ENCODE measurements at regions not wholly inside any gene's neighbourhood (a gene's known extent, or its start where the extent isn't known, plus 50 kb on each side); places are given as distances from the start of the nearest gene placed in this dataset.

GRCh38 chr11:127117231-127117739 lies 116.7 kb upstream of the KIRREL3 start:
- TF ChIP-seq, protein P1, sequence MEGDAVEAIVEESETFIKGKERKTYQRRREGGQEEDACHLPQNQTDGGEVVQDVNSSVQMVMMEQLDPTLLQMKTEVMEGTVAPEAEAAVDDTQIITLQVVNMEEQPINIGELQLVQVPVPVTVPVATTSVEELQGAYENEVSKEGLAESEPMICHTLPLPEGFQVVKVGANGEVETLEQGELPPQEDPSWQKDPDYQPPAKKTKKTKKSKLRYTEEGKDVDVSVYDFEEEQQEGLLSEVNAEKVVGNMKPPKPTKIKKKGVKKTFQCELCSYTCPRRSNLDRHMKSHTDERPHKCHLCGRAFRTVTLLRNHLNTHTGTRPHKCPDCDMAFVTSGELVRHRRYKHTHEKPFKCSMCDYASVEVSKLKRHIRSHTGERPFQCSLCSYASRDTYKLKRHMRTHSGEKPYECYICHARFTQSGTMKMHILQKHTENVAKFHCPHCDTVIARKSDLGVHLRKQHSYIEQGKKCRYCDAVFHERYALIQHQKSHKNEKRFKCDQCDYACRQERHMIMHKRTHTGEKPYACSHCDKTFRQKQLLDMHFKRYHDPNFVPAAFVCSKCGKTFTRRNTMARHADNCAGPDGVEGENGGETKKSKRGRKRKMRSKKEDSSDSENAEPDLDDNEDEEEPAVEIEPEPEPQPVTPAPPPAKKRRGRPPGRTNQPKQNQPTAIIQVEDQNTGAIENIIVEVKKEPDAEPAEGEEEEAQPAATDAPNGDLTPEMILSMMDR (IDR thresholded peaks at IDR 0.05; ENCODE audit: insufficient read depth, low read depth, low read length), result no peak
- DNase-seq (ENCODE audit: low read depth), result no peak
- H3K4me3 ChIP-seq (ENCODE audit: low read depth, low read length), result no peak overlapping the region

DNA sequence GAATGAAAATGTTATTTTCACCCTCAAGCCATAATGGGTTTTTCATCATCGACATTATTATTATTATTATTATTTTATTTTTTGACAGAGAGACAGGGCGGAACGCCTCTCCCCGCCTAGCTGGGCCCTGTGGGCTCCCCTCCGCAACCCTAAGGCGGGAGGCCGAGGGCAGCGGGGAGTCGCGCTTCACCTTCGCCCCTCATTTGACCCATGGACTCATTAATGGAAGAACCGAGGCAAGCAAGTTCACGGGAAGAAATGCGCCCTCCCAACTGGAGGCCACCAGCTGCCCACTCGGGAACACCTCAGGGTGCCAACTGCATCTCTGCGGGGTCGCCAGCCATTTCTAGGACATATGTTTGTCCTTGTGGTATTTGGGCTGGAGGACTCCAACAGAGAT lies 115.3 kb upstream of the KIRREL3 start:
- TF ChIP-seq, protein P1 (IDR thresholded peaks at IDR 0.05; ENCODE audit: insufficient read depth, low read depth, low read length), result no peak
- H3K4me3 ChIP-seq (ENCODE audit: low read depth, low read length), result no peak overlapping the region
- no peak for DNase-seq (ENCODE audit: low read depth)

DNA sequence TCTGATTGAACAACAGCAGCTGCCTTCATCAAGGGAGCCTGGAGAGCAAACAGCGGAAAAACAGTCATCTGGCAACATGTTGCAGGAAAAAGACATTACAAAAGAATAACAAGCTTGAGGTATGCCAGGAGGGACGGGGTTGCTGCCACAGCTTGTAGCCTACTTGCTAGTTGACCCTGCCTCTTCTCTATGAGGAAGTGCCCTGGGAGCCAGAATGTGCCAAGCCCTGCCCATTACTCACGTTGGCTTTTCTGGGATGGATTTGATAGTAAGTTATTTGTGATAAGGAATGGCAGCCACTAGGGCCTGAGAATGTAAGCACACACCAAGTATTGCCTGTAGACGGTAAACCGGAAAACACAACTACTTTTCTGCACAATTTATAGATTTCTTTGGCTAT lies 113.5 kb upstream of the KIRREL3 start:
- TF ChIP-seq, protein P1 (IDR thresholded peaks at IDR 0.05; ENCODE audit: insufficient read depth, low read depth, low read length), result no peak

DNA sequence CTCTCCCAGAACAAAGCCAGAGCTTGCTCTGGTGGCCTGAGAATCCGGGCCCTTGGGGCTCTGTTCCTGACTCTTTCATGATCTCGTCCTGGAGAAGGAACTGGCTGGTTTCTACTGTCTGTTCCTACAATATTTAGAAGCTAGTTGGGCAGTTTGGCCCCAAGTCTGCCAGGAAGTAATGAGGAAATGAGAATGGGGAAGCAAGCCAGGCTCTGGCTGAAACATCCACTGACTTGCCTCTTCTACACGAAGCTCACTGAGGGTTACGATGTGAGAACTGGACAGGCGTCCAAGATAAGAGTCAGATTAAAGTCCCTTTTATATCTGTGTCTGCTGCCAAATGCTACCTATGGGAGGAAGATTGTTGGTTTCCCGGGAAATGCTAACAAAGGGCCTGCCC lies 110.0 kb upstream of the KIRREL3 start:
- TF ChIP-seq, protein P1 (IDR thresholded peaks at IDR 0.05; ENCODE audit: insufficient read depth, low read depth, low read length), result no peak
- no peak for DNase-seq (ENCODE audit: low read depth)
- no peak overlapping the region for H3K4me3 ChIP-seq (ENCODE audit: low read depth, low read length)

More for the DNA sequence above, 113.5 kb upstream of the KIRREL3 start:
- H3K4me3 ChIP-seq (ENCODE audit: low read depth, low read length), result no peak overlapping the region
- DNase-seq (ENCODE audit: low read depth), result no peak

- TF ChIP-seq, protein P1 (IDR thresholded peaks at IDR 0.05; ENCODE audit: insufficient read depth, low read depth, low read length), result no peak
- no peak for DNase-seq (ENCODE audit: low read depth)
- H3K4me3 ChIP-seq (ENCODE audit: low read depth, low read length), result no peak overlapping the region
Observed at GRCh38 chr11:127109796-127110480, 109.4 kb upstream of the KIRREL3 start.

GRCh38 chr11:127108838-127109237 lies 108.3 kb upstream of the KIRREL3 start:
- DNase-seq (ENCODE audit: low read depth), result no peak
- TF ChIP-seq, protein P1 (IDR thresholded peaks at IDR 0.05; ENCODE audit: insufficient read depth, low read depth, low read length), result no peak
- H3K4me3 ChIP-seq (ENCODE audit: low read depth, low read length), result no peak overlapping the region

DNA sequence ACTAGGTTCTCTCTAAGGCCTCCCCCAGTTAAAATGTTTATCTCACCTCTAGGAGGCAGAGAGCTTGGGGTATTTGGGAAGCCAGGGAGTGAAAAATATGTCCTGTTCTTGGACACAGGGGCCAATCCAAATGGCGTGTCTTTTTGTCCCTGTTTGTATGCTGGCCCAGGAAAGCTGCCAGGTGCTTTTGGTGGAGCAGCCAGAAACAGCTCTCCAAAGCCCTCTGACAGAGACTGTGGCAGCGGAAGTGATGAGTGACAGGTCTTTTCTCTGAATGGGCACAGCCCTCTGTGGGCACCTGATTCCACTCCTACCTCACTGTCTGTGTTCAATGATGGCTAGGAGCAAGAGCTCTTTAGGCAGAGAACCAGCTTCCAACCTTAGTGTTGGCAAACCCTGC lies 106.4 kb upstream of the KIRREL3 start:
- DNase-seq (ENCODE audit: low read depth), result no peak
- H3K4me3 ChIP-seq (ENCODE audit: low read depth, low read length), result no peak overlapping the region
- TF ChIP-seq, protein P1 (IDR thresholded peaks at IDR 0.05; ENCODE audit: insufficient read depth, low read depth, low read length), result no peak

Measured in fibroblast of villous mesenchyme (primary cell).